Ascending aorta (tissue), 2 donors: ENCODE measurements at regions not wholly inside any gene's neighbourhood (a gene's known extent, or its start where the extent isn't known, plus 50 kb on each side); places are given as distances from the start of the nearest gene placed in this dataset.

Source experiments
- DNase-seq, 2 donors: peaks; one replicate each; pipeline ENCODE4 v3.0.0-alpha.2; 2019; ENCODE audit warnings: low spot score in 2 of 2
- H3K27ac ChIP-seq, 2 donors: fragments of 200-600 bp; sonication (generic); one replicate each; pipeline ENCODE4 v1.5.1; 2016 to 2017; ENCODE audit warnings: mild to moderate bottlenecking in 1 of 2
- H3K27me3 ChIP-seq: fragments of 200-600 bp; sonication (generic); one replicate; pipeline ENCODE4 v1.5.1; 2017
- H3K36me3 ChIP-seq, 2 donors: fragments of 200-600 bp; sonication (generic); one replicate each; pipeline ENCODE4 v1.5.1; 2016
- H3K4me1 ChIP-seq, 2 donors: fragments of 200-600 bp; sonication (generic); one replicate each; pipeline ENCODE4 v1.5.1; 2016 to 2017; ENCODE audit warnings: mild to moderate bottlenecking in 1 of 2
- H3K4me3 ChIP-seq, 2 donors: fragments of 200-600 bp; sonication (generic); one replicate each; pipeline ENCODE4 v1.5.1; 2016 to 2017; ENCODE audit warnings: mild to moderate bottlenecking in 1 of 2
- H3K9me3 ChIP-seq, 2 donors: fragments of 200-600 bp; sonication (generic); one replicate each; pipeline ENCODE4 v1.5.1; 2016
- CTCF ChIP-seq, 3 experiments: fragments of 200-600 bp in 2 of 3; fragments of 450-650 bp in 1 of 3; sonication (generic) in 2 of 3; IDR thresholded peaks; one replicate each; pipeline ENCODE4 v1.5.1; 2016 to 2019; ENCODE audit warnings: antibody characterized with exemption in 3 of 3, mild to moderate bottlenecking in 1 of 3, moderate library complexity in 1 of 3
- intact Hi-C: fragments of 100-400 bp; cut with DNase I; formaldehyde crosslinking; loops from one replicate; pipeline ENCODE4 v1.15.1; 2023

DNA sequence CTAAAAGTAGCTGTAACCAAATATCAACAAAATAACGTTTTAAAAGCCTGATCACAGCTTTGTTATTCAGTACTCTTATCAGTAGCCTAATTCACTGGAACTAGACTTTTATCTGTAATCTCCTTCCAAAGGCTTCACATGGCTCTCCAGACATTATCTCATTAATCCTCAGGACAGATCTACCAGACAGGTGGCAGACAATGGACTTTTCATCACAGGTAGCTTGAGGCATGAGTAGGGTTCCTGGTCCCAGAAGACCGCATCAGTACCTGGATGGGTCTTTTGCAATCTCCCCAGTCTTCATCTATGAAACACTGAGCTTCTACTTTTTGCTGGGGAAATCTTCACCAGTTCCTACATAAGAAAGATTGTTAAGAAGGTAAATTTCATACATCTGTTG is 132.2 kb upstream of the FOXD3 start:
- no peak overlapping the region for H3K27ac ChIP-seq
- TF ChIP-seq CTCF (IDR thresholded peaks at IDR 0.05) = no peak
- H3K4me1 ChIP-seq = no peaks in the 10 kb centered on the region
- no peak overlapping the region for H3K4me3 ChIP-seq
- H3K9me3 ChIP-seq = no peaks in the 10 kb centered on the region
- no peak for DNase-seq
- H3K27me3 ChIP-seq = no peaks in the 10 kb centered on the region
- no peaks in the 10 kb centered on the region for H3K36me3 ChIP-seq
- intact Hi-C loops = no loop called here

DNA sequence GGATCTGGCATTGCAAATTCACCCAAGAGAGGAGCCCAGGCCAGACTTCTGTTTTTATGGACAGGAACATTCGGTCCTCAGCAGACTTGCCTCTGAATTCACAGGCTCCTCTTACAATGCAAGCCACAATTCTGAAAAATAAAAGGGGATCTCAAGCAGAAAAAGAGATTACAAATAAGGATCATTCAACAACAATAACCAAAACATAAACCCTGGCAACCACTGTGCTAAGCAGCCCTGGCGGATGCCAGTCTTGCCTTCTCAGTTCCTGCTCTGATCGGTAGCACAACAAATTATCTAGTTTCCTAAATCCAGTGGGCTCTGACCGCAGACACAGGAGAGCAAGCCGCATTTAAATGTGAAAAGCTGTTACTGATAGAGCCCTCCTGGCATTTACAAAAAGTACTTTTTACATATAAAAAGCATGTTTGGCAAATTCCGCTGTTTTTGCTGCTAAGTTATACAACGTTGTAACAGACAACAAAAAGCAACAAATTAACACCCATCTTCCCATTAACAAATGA is 123.4 kb upstream of the FOXD3 start:
- no peak overlapping the region for H3K27ac ChIP-seq
- no peaks in the 10 kb centered on the region for H3K9me3 ChIP-seq
- no peak overlapping the region for H3K4me3 ChIP-seq
- intact Hi-C loops = no loop called here
- H3K4me1 ChIP-seq = no peaks in the 10 kb centered on the region
- no peaks in the 10 kb centered on the region for H3K27me3 ChIP-seq
- no peaks in the 10 kb centered on the region for H3K36me3 ChIP-seq
- DNase-seq = no peak
- no peak for TF ChIP-seq CTCF (IDR thresholded peaks at IDR 0.05)

DNA sequence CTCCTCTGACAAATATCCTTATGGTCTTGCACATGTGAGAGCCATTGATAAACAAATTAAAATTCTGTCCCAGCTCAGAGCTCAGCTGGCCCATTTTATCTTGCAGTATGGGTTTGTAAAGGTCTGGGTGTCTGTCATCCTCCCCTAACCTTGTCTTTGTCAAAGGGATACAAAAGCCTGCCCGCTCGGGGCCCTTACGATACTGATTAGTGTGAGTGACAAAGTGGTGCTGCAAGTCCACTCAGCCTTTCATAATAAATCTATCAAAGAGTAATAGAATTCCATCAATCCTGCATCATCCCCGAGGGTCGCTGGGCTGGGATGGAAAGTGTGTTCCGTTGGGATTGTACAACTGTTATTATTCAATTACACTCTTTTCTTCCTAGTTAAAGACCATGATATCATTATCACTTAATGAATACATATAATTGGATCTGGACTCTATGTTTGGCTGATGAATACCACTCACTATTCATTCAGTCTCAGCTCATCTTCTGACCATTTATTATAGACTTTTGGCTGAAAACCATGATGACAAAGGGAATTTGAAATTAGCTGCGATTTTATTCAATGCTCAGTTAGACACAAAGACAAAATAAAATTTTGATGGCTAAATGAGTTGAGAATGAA is 122.5 kb upstream of the FOXD3 start:
- Histone ChIP-seq H3K4me3 (no peak overlapping the region), H3K4me1 (no peaks in the 10 kb centered on the region), H3K27me3 (no peaks in the 10 kb centered on the region), H3K27ac (no peak overlapping the region), H3K9me3 (no peaks in the 10 kb centered on the region), H3K36me3 (no peaks in the 10 kb centered on the region)
- TF ChIP-seq CTCF (IDR thresholded peaks at IDR 0.05) = no peak
- DNase-seq = no peak
- intact Hi-C loops = no loop called here

GRCh38 chr1:63200676-63201075 is 121.7 kb upstream of the FOXD3 start:
- intact Hi-C loops = no loop called here

DNA sequence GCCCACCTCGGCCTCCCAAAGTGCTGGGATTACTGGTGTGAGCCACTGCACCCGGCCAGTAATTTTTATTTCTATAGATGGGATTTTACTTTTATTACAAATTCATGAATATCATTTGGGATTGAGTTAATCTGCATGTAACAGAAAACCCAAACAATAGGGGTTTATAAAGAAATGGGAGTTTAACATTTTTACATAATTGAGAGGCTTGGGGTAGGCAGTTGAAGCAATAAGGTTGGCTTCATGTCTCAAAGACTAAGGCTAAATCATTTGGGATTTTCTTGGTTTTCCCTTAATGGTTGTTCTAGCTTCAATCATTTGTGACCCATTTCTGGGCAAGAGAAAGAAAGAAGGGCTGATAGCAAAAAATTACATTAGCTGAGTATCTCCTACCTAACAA is 118.7 kb upstream of the FOXD3 start:
- no peak for DNase-seq
- intact Hi-C loops = no loop called here
- H3K27ac ChIP-seq = no peak overlapping the region
- no peaks in the 10 kb centered on the region for H3K9me3 ChIP-seq
- no peak for TF ChIP-seq CTCF (IDR thresholded peaks at IDR 0.05)
- no peaks in the 10 kb centered on the region for H3K36me3 ChIP-seq
- H3K4me3 ChIP-seq = no peak overlapping the region
- no peaks in the 10 kb centered on the region for H3K4me1 ChIP-seq
- no peaks in the 10 kb centered on the region for H3K27me3 ChIP-seq

More at GRCh38 chr1:63200676-63201075, 121.7 kb upstream of the FOXD3 start:
- Histone ChIP-seq H3K27ac (no peak overlapping the region), H3K4me3 (no peak overlapping the region), H3K36me3 (no peaks in the 10 kb centered on the region), H3K9me3 (no peaks in the 10 kb centered on the region), H3K4me1 (no peaks in the 10 kb centered on the region), H3K27me3 (no peaks in the 10 kb centered on the region)
- no peak for TF ChIP-seq CTCF (IDR thresholded peaks at IDR 0.05)
- no peak for DNase-seq

GRCh38 chr1:63205776-63206175 is 116.6 kb upstream of the FOXD3 start:
- Histone ChIP-seq H3K36me3 (no peaks in the 10 kb centered on the region), H3K4me1 (no peaks in the 10 kb centered on the region), H3K4me3 (no peak overlapping the region), H3K27ac (no peak overlapping the region), H3K9me3 (no peaks in the 10 kb centered on the region), H3K27me3 (no peaks in the 10 kb centered on the region)
- DNase-seq = no peak
- TF ChIP-seq CTCF (IDR thresholded peaks at IDR 0.05) = no peak
- intact Hi-C loops = no loop called here
